ENCODE measurements at regions not wholly inside any gene's neighbourhood (a gene's known extent, or its start where the extent isn't known, plus 50 kb on each side); places are given as distances from the start of the nearest gene placed in this dataset.
"Not testable (repeated sequence)": the region's sequence is repeated elsewhere in the genome, so short reads cannot be mapped to it uniquely, and the experiment has no call there.

- Histone ChIP-seq H3K9me2 (ENCODE audit: insufficient read depth, low read length) (no peaks in the 10 kb centered on the region), H3K4me2 (ENCODE audit: low read length) (no peak overlapping the region), H3K79me2 (replicated peaks; ENCODE audit: insufficient read depth, low read length) (no peaks in the 10 kb centered on the region), H3K27ac (ENCODE audit: low read length) (no peak overlapping the region), H3K4me3 (ENCODE audit: low read length) (no peak overlapping the region), H2AFZ (ENCODE audit: low read depth, low read length) (no peak overlapping the region), H3K36me3 (ENCODE audit: insufficient read depth, low read length) (no peaks in the 10 kb centered on the region), H3K9ac (ENCODE audit: low read length) (no peak overlapping the region), H3K27me3 (ENCODE audit: insufficient read depth, low read depth, low read length) (no peaks in the 10 kb centered on the region), H3F3A (ENCODE audit: insufficient read depth, low read length, poor library complexity, severe bottlenecking) (no peaks in the 10 kb centered on the region), H3K9me3 (ENCODE audit: low read length) (no peaks in the 10 kb centered on the region), H4K20me1 (ENCODE audit: insufficient read depth) (no peaks in the 10 kb centered on the region)
- no peak for TF ChIP-seq EP300 (conservative IDR thresholded peaks at IDR 0.05; ENCODE audit: poor library complexity, severe bottlenecking)
- TF ChIP-seq CTCF (IDR thresholded peaks at IDR 0.05; ENCODE audit: poor library complexity, severe bottlenecking): no peak
- TF ChIP-seq EZH2 (IDR thresholded peaks at IDR 0.05; ENCODE audit: borderline replicate concordance, insufficient read depth, low read length, poor library complexity, severe bottlenecking): no peak
- TF ChIP-seq POLR2AphosphoS5 (IDR thresholded peaks at IDR 0.05): no peak
- TF ChIP-seq REST (IDR thresholded peaks at IDR 0.05; ENCODE audit: borderline replicate concordance): no peak
- TF ChIP-seq TAF1 (IDR thresholded peaks at IDR 0.05; ENCODE audit: low read depth): no peak
- TF ChIP-seq RAD21 (conservative IDR thresholded peaks at IDR 0.05): no peak
- no peak for TF ChIP-seq SMC3 (conservative IDR thresholded peaks at IDR 0.05; ENCODE audit: poor library complexity)
- no peak for TF ChIP-seq MXI1 (conservative IDR thresholded peaks at IDR 0.05; ENCODE audit: poor library complexity, severe bottlenecking)
Observed at GRCh38 chr4:137901114-137901513, 341.0 kb downstream of the SLC7A11 start.

GRCh38 chr4:137896221-137896737 lies 345.9 kb downstream of the SLC7A11 start:
- H2AFZ ChIP-seq (ENCODE audit: low read depth, low read length): no peak overlapping the region
- TF ChIP-seq EZH2 (IDR thresholded peaks at IDR 0.05; ENCODE audit: borderline replicate concordance, insufficient read depth, low read length, poor library complexity, severe bottlenecking) (no peak), CTCF (IDR thresholded peaks at IDR 0.05; ENCODE audit: poor library complexity, severe bottlenecking) (no peak), SMC3 (conservative IDR thresholded peaks at IDR 0.05; ENCODE audit: poor library complexity) (no peak), MXI1 (conservative IDR thresholded peaks at IDR 0.05; ENCODE audit: poor library complexity, severe bottlenecking) (no peak), REST (IDR thresholded peaks at IDR 0.05; ENCODE audit: borderline replicate concordance) (no peak), POLR2AphosphoS5 (IDR thresholded peaks at IDR 0.05) (no peak), RAD21 (conservative IDR thresholded peaks at IDR 0.05) (no peak), EP300 (conservative IDR thresholded peaks at IDR 0.05; ENCODE audit: poor library complexity, severe bottlenecking) (no peak), TAF1 (IDR thresholded peaks at IDR 0.05; ENCODE audit: low read depth) (no peak)
- H3K9me3 ChIP-seq (ENCODE audit: low read length): no peaks in the 10 kb centered on the region
- no peak overlapping the region for H3K27ac ChIP-seq (ENCODE audit: low read length)
- no peak overlapping the region for H3K9ac ChIP-seq (ENCODE audit: low read length)
- H3F3A ChIP-seq (ENCODE audit: insufficient read depth, low read length, poor library complexity, severe bottlenecking): no peaks in the 10 kb centered on the region
- H3K4me3 ChIP-seq (ENCODE audit: low read length): no peak overlapping the region
- H4K20me1 ChIP-seq (ENCODE audit: insufficient read depth): no peaks in the 10 kb centered on the region
- no peaks in the 10 kb centered on the region for H3K27me3 ChIP-seq (ENCODE audit: insufficient read depth, low read depth, low read length)
- H3K36me3 ChIP-seq (ENCODE audit: insufficient read depth, low read length): no peaks in the 10 kb centered on the region
- H3K79me2 ChIP-seq (replicated peaks; ENCODE audit: insufficient read depth, low read length): no peaks in the 10 kb centered on the region
- no peak overlapping the region for H3K4me2 ChIP-seq (ENCODE audit: low read length)
- no peaks in the 10 kb centered on the region for H3K9me2 ChIP-seq (ENCODE audit: insufficient read depth, low read length)

- H4K20me1 ChIP-seq (ENCODE audit: insufficient read depth); H3K79me2 ChIP-seq (replicated peaks; ENCODE audit: insufficient read depth, low read length); H3K9me2 ChIP-seq (ENCODE audit: insufficient read depth, low read length); H3K36me3 ChIP-seq (ENCODE audit: insufficient read depth, low read length); H3K9ac ChIP-seq (ENCODE audit: low read length); H3K4me2 ChIP-seq (ENCODE audit: low read length); H3F3A ChIP-seq (ENCODE audit: insufficient read depth, low read length, poor library complexity, severe bottlenecking); H3K27ac ChIP-seq (ENCODE audit: low read length); H3K27me3 ChIP-seq (ENCODE audit: insufficient read depth, low read depth, low read length); H2AFZ ChIP-seq (ENCODE audit: low read depth, low read length); H3K9me3 ChIP-seq (ENCODE audit: low read length); H3K4me3 ChIP-seq (ENCODE audit: low read length): not testable (repeated sequence)
Observed at GRCh38 chr4:137895515-137895914, 346.6 kb downstream of the SLC7A11 start.
